ENCODE measurements at regions not wholly inside any gene's neighbourhood (a gene's known extent, or its start where the extent isn't known, plus 50 kb on each side); places are given as distances from the start of the nearest gene placed in this dataset.

DNA sequence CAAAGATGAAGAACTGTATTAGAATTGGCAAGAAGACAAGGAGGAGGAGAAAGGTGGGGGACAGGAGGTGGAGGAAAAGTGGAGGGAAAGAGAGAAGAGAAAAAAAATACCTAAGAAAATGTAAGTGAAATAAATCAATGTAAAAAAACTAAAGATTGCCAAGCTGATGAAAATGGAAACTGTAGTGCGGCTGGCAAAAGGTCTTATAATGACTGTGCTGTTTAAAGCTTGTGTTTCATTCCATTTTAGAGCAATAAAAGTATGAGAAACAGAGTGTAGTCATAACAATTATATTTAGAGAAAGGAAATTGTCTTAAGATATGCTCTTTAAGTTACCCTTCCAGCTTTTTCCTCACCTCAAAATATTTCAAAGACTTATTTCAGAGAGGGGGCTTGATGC, 670.5 kb upstream of the SEMA6A start:
- TF ChIP-seq, protein P1, sequence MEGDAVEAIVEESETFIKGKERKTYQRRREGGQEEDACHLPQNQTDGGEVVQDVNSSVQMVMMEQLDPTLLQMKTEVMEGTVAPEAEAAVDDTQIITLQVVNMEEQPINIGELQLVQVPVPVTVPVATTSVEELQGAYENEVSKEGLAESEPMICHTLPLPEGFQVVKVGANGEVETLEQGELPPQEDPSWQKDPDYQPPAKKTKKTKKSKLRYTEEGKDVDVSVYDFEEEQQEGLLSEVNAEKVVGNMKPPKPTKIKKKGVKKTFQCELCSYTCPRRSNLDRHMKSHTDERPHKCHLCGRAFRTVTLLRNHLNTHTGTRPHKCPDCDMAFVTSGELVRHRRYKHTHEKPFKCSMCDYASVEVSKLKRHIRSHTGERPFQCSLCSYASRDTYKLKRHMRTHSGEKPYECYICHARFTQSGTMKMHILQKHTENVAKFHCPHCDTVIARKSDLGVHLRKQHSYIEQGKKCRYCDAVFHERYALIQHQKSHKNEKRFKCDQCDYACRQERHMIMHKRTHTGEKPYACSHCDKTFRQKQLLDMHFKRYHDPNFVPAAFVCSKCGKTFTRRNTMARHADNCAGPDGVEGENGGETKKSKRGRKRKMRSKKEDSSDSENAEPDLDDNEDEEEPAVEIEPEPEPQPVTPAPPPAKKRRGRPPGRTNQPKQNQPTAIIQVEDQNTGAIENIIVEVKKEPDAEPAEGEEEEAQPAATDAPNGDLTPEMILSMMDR (IDR thresholded peaks at IDR 0.05; ENCODE audit: low read depth, low read length), result no peak
- no peak overlapping the region for H3K4me3 ChIP-seq (ENCODE audit: low read depth, low read length)

DNA sequence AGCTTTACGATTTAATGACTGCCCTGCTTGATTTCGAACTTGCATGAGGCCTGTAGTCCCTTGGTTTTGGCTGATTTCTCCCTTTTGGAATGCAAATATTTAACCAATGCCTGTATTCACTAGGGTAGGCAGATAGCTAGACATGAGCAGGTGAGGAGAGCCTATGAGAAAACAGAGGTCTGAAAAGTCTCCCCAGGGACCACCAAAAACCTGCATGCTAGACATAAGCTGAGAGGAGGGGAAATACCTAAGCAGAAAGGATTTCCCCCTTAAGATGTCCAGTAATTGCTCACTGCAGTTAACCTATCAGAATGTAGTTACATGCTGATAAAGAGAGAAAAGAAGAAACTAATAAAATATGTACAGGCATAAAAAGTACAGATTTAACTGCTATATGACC, 667.4 kb upstream of the SEMA6A start:
- TF ChIP-seq, protein P1 (IDR thresholded peaks at IDR 0.05; ENCODE audit: low read depth, low read length), result no peak
- no peak overlapping the region for H3K4me3 ChIP-seq (ENCODE audit: low read depth, low read length)

DNA sequence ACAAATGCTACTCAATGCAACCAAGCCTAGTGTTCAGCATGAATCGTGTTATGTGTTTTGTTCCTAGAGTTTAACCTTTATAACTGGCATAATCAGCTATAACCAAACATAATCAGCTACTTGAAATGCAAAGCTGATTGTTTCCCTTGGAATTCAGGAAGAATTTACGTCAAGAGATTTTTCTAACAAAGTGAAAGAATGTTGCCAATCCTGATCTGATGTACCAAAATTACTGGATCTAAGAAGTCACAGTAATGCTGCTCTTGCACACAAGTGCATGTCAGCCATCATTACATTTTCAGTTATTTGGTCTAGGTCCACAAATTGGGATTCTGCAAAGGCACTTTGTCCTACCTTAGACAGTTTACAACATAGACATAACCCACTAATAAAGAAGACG, 662.3 kb upstream of the SEMA6A start:
- no peak overlapping the region for H3K4me3 ChIP-seq (ENCODE audit: low read depth, low read length)
- TF ChIP-seq, protein P1 (IDR thresholded peaks at IDR 0.05; ENCODE audit: low read depth, low read length), result no peak

DNA sequence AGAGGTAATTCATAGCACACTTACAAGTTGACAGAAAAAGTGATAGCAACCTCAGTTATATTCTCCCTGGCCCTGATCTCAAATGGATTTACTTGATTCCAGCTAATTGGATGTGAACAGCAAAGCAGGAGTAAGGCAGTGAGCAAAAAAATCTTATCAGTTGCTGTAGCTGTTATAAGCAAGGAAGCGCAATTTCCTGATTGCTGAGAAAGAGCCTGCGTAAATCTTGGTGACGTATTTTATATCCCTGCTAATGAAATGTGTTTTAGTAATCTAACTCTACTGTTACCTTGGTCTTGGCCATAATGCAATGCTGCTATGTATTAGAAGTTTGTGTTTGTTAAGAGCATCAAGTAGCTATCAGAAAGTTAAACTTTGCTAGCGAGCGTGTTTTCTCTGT, 661.2 kb upstream of the SEMA6A start:
- H3K4me3 ChIP-seq (ENCODE audit: low read depth, low read length), result no peak overlapping the region
- TF ChIP-seq, protein P1 (IDR thresholded peaks at IDR 0.05; ENCODE audit: low read depth, low read length), result no peak

DNA sequence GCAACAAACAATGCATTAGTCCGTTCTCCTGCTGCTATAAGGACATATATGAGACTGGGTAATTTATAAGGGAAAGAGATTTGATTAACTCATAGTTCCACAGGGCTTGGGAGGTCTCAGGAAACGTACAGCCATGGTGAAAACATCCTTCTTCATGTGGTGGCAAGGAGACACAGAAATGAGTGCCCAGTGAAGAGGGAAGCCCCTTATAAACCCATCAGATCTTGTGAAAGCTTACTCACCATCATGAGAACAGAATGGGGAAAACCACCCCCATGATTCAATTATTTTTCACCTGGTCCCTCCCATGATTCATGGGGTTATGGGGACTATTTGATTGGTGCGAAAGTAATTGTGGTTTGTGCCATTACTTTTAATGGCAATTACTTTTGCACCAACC, 655.8 kb upstream of the SEMA6A start:
- TF ChIP-seq, protein P1 (IDR thresholded peaks at IDR 0.05; ENCODE audit: low read depth, low read length), result no peak
- no peak overlapping the region for H3K4me3 ChIP-seq (ENCODE audit: low read depth, low read length)

DNA sequence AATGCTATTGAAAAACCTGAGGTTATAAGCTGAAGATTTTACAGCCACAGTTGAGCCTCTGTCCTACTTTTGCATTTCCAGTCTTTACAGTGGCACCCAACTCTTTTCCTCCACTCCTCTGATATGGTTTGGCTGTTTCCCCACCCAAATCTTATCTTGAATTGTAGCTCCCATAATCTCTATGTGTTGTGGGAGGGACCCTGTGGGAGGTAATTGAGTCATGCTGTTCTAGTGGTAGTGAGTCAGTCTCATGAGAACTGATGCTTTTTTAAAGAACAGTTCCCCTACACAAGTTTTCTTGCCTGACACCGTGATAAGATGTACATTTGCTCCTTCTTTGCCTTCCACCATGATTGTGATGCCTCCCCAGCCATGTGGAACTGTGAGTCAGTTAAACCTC, 646.1 kb upstream of the SEMA6A start:
- no peak overlapping the region for H3K4me3 ChIP-seq (ENCODE audit: low read depth, low read length)
- TF ChIP-seq, protein P1 (IDR thresholded peaks at IDR 0.05; ENCODE audit: low read depth, low read length), result no peak

DNA sequence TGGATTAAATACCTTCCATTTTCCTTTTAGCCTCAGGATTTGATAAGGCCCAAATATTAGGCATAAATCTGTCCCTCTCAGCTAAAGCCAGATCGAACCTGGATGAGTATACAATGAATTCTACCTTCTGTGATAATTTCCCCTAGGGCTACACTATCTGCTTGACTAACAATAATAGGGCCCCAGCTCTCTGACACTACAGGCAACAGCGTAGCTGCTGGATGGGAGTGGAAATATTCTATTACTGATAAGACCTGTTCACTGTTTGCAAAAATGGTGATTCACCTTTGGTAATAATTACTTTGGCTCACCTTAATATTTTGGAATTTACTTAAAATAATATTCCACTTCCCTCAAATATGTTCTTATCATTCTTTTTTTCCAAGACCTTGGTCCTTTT, 644.2 kb upstream of the SEMA6A start:
- TF ChIP-seq, protein P1 (IDR thresholded peaks at IDR 0.05; ENCODE audit: low read depth, low read length), result no peak
- no peak overlapping the region for H3K4me3 ChIP-seq (ENCODE audit: low read depth, low read length)

All from WI38 (cell line).